PC-9 (cell line): ENCODE measurements at regions not wholly inside any gene's neighbourhood (a gene's known extent, or its start where the extent isn't known, plus 50 kb on each side); places are given as distances from the start of the nearest gene placed in this dataset.

Experiments used
- BruUV-seq: library from RNA; stranded (reverse); fragments of 400-500 nt; replicated peaks from 2 replicates; lab custom pipeline; 2021; lab: Mats Ljungman, UMichigan
- CTCF ChIA-PET: fragments of 300-600 bp; sonication (Branson Sonifier 250); formaldehyde crosslinking; loops from one replicate; lab custom pipeline; 2022; ENCODE audit warnings: antibody characterized with exemption; lab: Charles Lee
- POLR2A ChIA-PET: fragments of 300-600 bp; sonication (Branson Sonifier 250); formaldehyde crosslinking; loops from one replicate; lab custom pipeline; 2022; ENCODE audit warnings: antibody characterized with exemption; ENCODE audit not compliant: unreplicated experiment; lab: Charles Lee
- DNase-seq, 2 experiments: peaks; one replicate each; pipeline versions ENCODE4 v3.0.0 to v3.0.0-alpha.2; 2015 to 2022; ENCODE audit warnings: mixed read lengths in 1 of 2
- H2AFZ ChIP-seq: fragments of 200-600 bp; sonication (generic); 2 replicates; pipeline ENCODE4 v1.8.1; 2017; ENCODE audit warnings: antibody characterized with exemption
- H3F3A ChIP-seq: fragments of 200-600 bp; sonication (generic); 2 replicates; pipeline ENCODE4 v1.8.1; 2017; ENCODE audit warnings: antibody characterized with exemption, mild to moderate bottlenecking, low read depth; ENCODE audit not compliant: insufficient read depth
- H3K27ac ChIP-seq: fragments of 200-600 bp; sonication (generic); 2 replicates; pipeline ENCODE4 v1.6.1; 2016; ENCODE audit warnings: mixed run types
- H3K27me3 ChIP-seq: fragments of 200-600 bp; sonication (generic); 2 replicates; pipeline ENCODE4 v1.6.1; 2016; ENCODE audit warnings: low read depth, mixed run types; ENCODE audit not compliant: insufficient read depth
- H3K36me3 ChIP-seq: fragments of 200-600 bp; sonication (generic); 2 replicates; pipeline ENCODE4 v1.6.1; 2016; ENCODE audit warnings: low read depth, mixed run types
- H3K4me1 ChIP-seq: fragments of 200-600 bp; sonication (generic); replicated peaks from 2 replicates; pipeline ENCODE4 v1.6.1; 2016; ENCODE audit warnings: mixed run types; ENCODE audit not compliant: insufficient read depth
- H3K4me2 ChIP-seq: fragments of 200-600 bp; sonication (generic); 2 replicates; pipeline ENCODE4 v1.6.1; 2017; ENCODE audit warnings: mixed run types
- H3K4me3 ChIP-seq: fragments of 200-600 bp; sonication (generic); 2 replicates; pipeline ENCODE4 v1.6.1; 2016; ENCODE audit warnings: mixed run types
- H3K79me2 ChIP-seq: fragments of 200-600 bp; sonication (generic); 2 replicates; pipeline ENCODE4 v1.6.1; 2017; ENCODE audit warnings: low read depth, mixed run types
- H3K9me2 ChIP-seq: fragments of 200-600 bp; sonication (generic); 2 replicates; pipeline ENCODE4 v1.8.1; 2017; ENCODE audit warnings: mild to moderate bottlenecking; ENCODE audit not compliant: insufficient read depth
- H3K9me3 ChIP-seq: fragments of 200-600 bp; sonication (generic); 2 replicates; pipeline ENCODE4 v1.8.1; 2016; ENCODE audit warnings: low read depth; ENCODE audit not compliant: insufficient read depth
- H4K20me1 ChIP-seq: fragments of 200-600 bp; sonication (generic); 2 replicates; pipeline ENCODE4 v1.8.1; 2017; ENCODE audit not compliant: insufficient read depth
- CTCF ChIP-seq: fragments of 200-600 bp; sonication (generic); conservative IDR thresholded peaks from 2 replicates; pipeline ENCODE4 v1.6.1; 2017; ENCODE audit warnings: mixed run types, antibody characterized with exemption, mild to moderate bottlenecking, moderate library complexity
- EZH2 ChIP-seq: fragments of 200-600 bp; sonication (generic); IDR thresholded peaks from 2 replicates; pipeline ENCODE4 v1.8.0; 2017; ENCODE audit warnings: antibody characterized with exemption, low read depth
- intact Hi-C: fragments of 100-400 bp; cut with micrococcal nuclease; formaldehyde crosslinking; loops from one replicate; pipeline ENCODE4 v1.10.0; 2022; ENCODE audit not compliant: unreplicated experiment

GRCh38 chr2:139033300-139033699 lies 253.1 kb upstream of the NXPH2 start:
- H3K79me2 ChIP-seq: no peaks in the 10 kb centered on the region
- CTCF ChIA-PET: interaction anchor here (1.4 kb wide), 2 partner anchors 110 to 187 kb away, joined by 3 to 4 read pairs; no protein-coding TSS in a partner anchor

GRCh38 chr2:139031722-139032121 lies 251.5 kb upstream of the NXPH2 start:
- Histone ChIP-seq H2AFZ (no peak overlapping the region), H3K79me2 (no peaks in the 10 kb centered on the region), H3K36me3 (no peaks in the 10 kb centered on the region), H4K20me1 (no peaks in the 10 kb centered on the region), H3K4me1 (no peaks in the 10 kb centered on the region), H3K9me2 (no peaks in the 10 kb centered on the region), H3K4me2 (no peak overlapping the region), H3F3A (no peaks in the 10 kb centered on the region), H3K9me3 (no peaks in the 10 kb centered on the region), H3K27ac (no peak overlapping the region), H3K27me3 (no peaks in the 10 kb centered on the region), H3K4me3 (no peak overlapping the region)
- intact Hi-C loops: loop anchor here (5.0 kb wide), 2 partner anchors 109 to 184 kb away; no protein-coding TSS in a partner anchor
- POLR2A ChIA-PET: interaction anchor here (0.6 kb wide), 1 partner anchor 95 kb away, joined by 3 read pairs; no protein-coding TSS in a partner anchor
- CTCF ChIA-PET: interaction anchor here (0.7 to 1.4 kb wide), 3 partner anchors 109 to 185 kb away, joined by 3 to 5 read pairs (median 4); no protein-coding TSS in a partner anchor
- DNase-seq: peak in 1 of 2 experiments; percentile 29
- TF ChIP-seq CTCF (peak; percentile 22; the same call in 1 of the 2 replicates), EZH2 (no peak)
- no TSS peak for BruUV-seq

More at GRCh38 chr2:139033300-139033699, 253.1 kb upstream of the NXPH2 start:
- no peak overlapping the region for H3K27ac ChIP-seq
- H3K4me2 ChIP-seq: no peak overlapping the region
- no peaks in the 10 kb centered on the region for H3K4me1 ChIP-seq
- no peak for TF ChIP-seq CTCF
- no peak for TF ChIP-seq EZH2
- POLR2A ChIA-PET: no interaction called here
- H4K20me1 ChIP-seq: no peaks in the 10 kb centered on the region
- no peak for DNase-seq
- no peaks in the 10 kb centered on the region for H3K9me3 ChIP-seq
- H2AFZ ChIP-seq: no peak overlapping the region
- H3K36me3 ChIP-seq: no peaks in the 10 kb centered on the region
- H3K9me2 ChIP-seq: no peaks in the 10 kb centered on the region
- BruUV-seq: no TSS peak
- no peak overlapping the region for H3K4me3 ChIP-seq
- no peaks in the 10 kb centered on the region for H3K27me3 ChIP-seq
- intact Hi-C loops: loop anchor here (5.0 kb wide), 2 partner anchors 111 to 186 kb away; no protein-coding TSS in a partner anchor
- H3F3A ChIP-seq: no peaks in the 10 kb centered on the region

- CTCF ChIA-PET: no interaction called here
- no peak overlapping the region for H3K4me3 ChIP-seq
- POLR2A ChIA-PET: no interaction called here
- H3K4me1 ChIP-seq: no peaks in the 10 kb centered on the region
- no peak overlapping the region for H3K4me2 ChIP-seq
- H2AFZ ChIP-seq: no peak overlapping the region
- no peaks in the 10 kb centered on the region for H3K9me3 ChIP-seq
- H3F3A ChIP-seq: no peaks in the 10 kb centered on the region
- H3K27me3 ChIP-seq: no peaks in the 10 kb centered on the region
- no peak overlapping the region for H3K27ac ChIP-seq
- H3K9me2 ChIP-seq: no peaks in the 10 kb centered on the region
- intact Hi-C loops: no loop called here
- H3K79me2 ChIP-seq: no peaks in the 10 kb centered on the region
- no peaks in the 10 kb centered on the region for H3K36me3 ChIP-seq
- no peaks in the 10 kb centered on the region for H4K20me1 ChIP-seq
- TF ChIP-seq CTCF (no peak), EZH2 (no peak)
- no peak for DNase-seq
- no TSS peak for BruUV-seq
Observed at GRCh38 chr2:139020287-139020686, 240.1 kb upstream of the NXPH2 start.
